ENCODE measurements at regions not wholly inside any gene's neighbourhood (a gene's known extent, or its start where the extent isn't known, plus 50 kb on each side); places are given as distances from the start of the nearest gene placed in this dataset.
A peak's percentile ranks its signal among the peaks of the same experiment; 100 is the strongest.

DNA sequence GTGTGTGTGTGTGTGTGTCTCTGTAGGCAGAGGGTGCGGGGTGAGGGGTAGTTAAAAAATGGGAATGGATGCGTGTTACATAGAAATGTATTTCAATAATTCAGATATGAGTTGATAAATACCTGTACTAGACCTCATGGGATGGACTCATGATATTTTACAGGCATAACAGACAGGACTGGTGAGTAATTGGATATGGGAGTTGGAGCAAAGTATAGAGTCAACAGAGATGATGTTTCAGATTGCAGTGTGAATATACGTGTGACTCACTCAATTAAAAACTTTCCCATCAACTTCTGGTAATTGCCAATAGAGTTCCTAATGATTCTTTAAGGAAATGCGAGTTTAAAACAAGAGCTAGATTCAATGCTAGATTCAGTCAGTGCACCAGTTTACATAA is 711.9 kb downstream of the C12orf50 start:
- no peak for DNase-seq

DNA sequence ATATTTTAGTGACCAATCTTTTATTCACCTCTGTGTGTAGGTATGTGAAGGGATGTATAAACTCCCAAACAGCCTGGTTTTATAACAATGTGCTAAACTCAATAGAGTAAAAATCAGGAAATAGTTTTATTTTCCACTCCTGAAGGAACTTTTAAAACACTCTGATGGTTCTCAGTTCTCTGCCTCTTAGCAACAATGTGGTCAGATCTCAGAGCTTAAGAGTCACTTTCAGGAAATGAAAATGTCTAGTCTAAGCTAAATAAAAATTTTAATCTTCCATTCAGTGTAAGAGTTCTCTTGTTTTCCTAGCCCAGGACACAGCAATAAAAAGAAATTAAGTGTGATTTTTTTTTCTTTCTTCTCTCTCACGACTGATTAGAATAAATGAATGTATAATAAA is 718.0 kb downstream of the C12orf50 start:
- no peak for DNase-seq

GRCh38 chr12:87310126-87310525 is 719.1 kb downstream of the C12orf50 start:
- DNase-seq: no peak

DNA sequence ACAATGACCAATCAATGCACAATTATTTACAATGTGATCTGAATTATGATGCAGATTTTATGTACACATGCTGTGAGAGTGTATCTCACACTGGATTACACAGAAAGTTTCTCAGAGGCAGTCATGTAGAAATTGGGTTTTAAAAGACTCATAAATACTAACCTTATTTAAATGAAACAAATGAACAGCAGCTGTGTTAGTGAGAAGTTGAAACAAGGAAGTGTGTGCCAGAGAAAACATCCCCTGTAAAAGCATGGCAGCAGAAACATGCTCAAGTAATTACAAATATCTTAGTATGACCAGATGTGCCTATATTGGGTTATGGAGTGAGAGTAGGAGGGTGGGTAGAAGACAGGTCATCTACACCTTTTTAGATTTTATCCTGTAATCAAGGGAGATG is 723.7 kb downstream of the C12orf50 start:
- no peak for DNase-seq

- DNase-seq: no peak
Measured at GRCh38 chr12:87304406-87304805, 724.8 kb downstream of the C12orf50 start.

- no peak for DNase-seq
Measured at GRCh38 chr12:87303396-87304012, 725.7 kb downstream of the C12orf50 start.

DNA sequence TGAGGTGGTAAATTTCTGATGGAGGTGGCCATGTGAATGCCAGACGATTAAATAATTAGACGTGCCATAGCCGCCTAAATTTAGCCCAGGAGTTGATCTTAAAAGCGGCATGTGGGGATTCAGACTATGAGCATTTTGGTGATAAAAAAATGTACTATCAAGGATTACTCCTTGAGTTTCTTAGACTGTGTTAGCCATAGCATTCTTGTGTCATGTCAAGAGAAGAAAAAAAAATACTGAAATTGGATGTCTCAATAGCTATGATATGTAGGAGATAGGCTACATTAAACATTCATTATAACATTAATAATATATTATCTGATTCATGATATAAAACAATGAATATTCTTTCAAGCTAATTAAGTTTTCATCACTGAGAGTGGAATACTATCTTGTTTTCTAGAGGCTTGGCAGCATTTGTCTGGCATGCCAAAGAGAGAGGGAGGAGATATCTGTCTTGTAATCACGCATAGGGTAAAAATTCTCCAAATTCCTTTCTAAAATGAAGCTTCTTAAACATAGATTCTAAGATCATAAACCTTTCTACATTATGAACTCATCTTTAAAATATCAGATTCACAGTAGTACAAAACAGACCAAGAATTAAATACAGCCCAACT is 727.0 kb downstream of the C12orf50 start:
- peak; percentile 55 for DNase-seq

GRCh38 chr12:87290505-87290904 is 738.7 kb downstream of the C12orf50 start:
- no peak for DNase-seq

- DNase-seq: no peak
Measured at GRCh38 chr12:87283886-87284285, 745.3 kb downstream of the C12orf50 start.

DNA sequence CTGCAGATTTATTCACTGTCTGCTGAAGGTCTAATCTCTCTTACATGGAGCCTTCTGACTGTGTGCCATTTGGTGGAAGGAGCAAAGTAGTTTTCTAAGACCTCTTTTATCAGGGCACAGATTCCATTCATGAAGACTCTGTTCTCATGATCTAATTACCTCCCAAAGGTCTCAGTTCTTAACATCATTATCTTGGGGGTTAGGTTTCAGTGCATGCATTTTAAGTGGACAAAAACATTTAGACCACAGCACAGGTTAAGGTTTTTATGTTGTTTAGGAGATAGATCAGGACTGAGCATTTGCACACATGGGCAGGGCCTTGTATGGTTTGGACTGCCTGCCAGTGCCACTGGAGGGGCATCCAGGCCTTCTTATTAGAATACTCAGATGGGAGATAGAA is 746.1 kb downstream of the C12orf50 start:
- DNase-seq: no peak

DNA sequence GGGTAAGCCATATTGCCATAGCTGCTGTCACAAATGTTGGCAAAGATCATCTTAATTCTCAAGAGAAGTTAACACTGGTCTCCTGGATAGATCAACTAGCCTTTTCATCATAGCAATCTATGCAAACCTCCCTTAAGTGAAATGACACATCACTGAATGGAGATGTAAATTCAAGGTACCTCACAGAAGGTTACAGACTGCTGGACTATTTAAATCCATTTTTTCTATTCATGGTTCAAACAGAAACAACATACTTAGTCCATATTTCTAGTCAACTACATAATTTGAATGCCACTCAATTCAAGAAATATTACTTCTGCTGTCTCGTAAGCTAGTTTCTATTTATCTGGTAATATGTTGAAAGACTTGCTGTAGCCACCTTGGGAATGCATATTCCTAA is 748.3 kb downstream of the C12orf50 start:
- no peak for DNase-seq

- DNase-seq: no peak
Measured at GRCh38 chr12:87280356-87280755, 748.8 kb downstream of the C12orf50 start.

- peak; percentile 7 for DNase-seq
Measured at GRCh38 chr12:87274594-87275245, 754.5 kb downstream of the C12orf50 start.

DNA sequence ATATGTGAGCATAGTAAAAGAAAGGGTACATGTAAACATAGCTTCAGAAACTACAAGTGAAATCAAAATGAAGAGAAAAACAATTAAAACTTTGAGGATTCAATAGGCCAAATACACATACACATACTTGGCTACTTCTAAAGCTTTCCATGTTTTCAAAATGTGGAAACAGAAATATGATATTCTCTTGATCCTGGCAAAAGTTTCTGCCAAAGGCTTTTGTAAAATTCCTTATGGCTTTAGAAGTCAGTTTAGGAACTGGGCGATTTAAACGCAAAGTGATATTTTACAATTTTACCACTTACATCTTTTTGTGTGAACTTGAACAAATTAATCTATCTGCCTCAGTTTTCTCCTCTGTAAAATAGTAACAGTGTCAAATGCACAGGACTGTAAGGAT is 756.4 kb downstream of the C12orf50 start:
- no peak for DNase-seq

GRCh38 chr12:87270919-87271318 is 758.3 kb downstream of the C12orf50 start:
- peak; percentile 54 for DNase-seq

DNA sequence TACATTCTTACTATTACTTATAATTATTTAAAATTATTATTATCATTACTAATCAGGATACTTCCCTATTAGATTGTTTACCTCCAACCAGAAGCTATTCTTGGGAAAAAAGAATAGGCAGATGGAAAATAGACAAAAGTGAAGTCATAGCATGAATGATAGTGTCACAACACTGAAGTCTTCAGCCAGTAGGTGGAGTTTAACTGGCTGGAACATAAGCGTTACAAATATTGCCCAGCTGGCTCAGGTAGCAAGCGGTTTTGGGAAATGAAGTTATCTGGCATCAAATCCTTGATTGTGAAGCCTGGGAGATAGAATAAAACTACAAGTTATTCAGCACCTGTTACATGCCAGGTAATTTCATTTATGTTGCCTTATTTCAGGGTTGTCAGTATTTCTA is 762.9 kb downstream of the C12orf50 start:
- DNase-seq: no peak

DNA sequence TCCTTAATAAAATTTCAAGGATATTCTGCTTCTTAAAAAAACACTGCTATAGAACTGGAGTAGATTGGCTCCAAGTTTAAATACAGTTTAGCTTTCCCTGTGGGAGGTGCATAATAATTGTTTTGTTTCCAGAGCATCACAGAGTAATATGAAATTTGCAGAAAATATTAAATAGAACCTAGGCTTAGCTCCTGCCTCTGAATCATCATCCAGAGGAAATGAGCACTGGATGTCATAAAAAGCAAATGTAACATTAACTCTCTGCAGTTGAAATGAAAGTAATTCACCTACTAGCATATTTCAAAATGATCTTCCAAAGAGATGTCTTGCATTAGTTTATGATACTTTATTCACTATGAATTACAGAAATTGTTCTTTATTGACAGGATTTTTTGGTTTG is 769.8 kb downstream of the C12orf50 start:
- DNase-seq: no peak

DNA sequence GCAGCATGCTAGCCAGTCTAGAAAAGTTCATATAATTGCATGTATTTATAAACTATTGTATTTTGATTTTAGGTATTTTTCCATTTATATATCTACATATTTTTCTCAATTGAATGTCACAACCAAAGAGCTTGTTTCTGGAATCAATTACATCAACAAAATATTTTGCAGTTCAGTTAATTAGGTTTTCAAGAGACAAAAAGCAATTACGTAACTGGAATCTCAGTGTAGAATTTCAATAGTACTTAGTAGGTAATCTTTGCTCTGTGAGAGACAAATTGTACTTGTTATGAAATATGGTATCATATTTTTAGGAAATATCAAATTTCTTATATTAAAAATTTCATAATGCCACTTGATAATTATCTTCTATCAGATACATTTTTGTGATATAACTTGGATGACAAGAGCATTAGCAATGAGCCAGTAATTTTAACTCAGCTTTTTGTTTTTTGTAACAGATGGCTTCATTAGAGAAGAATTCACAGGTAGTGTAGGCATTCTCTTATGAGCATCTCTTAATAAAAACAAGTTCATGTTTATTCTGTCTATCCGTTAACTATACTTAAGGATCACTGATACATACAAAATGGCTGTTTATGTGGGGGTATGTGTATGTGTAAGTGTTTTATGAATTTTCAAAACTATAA is 774.7 kb downstream of the C12orf50 start:
- no peak for DNase-seq

GRCh38 chr12:87253157-87253556 is 776.0 kb downstream of the C12orf50 start:
- DNase-seq: no peak

- DNase-seq: no peak
Measured at GRCh38 chr12:87246726-87247125, 782.5 kb downstream of the C12orf50 start.

GRCh38 chr12:87238466-87238865 is 790.7 kb downstream of the C12orf50 start:
- DNase-seq: no peak

DNA sequence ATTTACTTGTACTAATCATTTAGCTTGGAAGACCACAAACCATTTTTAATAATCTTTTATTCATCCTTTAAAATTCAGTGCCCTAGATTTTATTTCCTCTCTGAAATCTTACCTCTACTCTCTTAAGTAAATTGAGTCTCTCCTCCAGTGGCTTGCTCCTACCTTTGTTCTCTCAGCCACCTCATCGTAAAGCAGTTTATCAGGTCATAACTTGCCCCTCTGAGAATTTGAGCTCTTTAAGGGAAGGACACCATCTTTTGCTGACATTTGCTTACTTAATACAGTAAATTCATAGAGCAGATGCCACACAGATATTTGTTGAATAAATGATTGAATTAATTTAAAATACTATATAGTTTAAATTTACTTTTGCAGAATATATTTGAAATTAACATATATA is 794.3 kb downstream of the C12orf50 start:
- no peak for DNase-seq

DNA sequence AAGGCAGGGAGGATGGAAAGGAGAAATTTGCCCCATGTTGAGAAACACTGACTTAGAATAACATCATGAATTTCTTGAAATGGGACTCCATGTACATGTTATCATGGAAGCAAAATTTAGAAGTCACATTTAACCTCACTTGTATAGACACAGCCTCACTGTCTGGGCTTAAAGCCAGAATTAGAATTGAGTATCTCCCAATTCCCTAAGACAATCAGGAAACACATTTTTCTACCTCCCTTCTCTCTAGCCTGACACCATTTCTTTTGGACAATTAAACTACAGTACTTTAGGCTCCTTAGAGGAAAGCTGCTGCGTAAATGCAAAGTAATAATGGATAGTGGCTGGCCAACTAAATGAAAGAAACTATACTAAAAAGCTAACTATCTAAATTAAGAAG is 795.5 kb downstream of the C12orf50 start:
- DNase-seq: peak; percentile 10

DNA sequence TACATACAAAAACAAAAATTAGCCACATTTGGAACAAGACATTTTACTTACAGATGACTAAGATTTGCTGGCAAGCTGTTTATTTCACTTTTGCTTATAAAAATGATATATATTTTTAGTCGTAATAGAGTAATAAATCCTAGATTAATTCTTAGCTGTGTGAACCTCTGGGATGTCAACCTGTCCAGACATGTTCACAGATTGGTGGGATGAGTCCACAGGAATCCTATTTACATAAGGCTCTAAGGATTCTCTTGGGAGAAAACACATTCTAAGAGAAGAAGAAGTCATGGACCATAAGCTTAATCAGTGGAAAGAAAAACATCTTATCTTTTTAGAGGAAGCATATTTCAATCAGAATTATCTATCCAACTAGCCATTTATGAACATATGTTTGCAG is 797.4 kb downstream of the C12orf50 start:
- peak; percentile 8 for DNase-seq

Data from fibroblast of skin of right quadriceps (primary cell).